AG04449 (cell line): ENCODE measurements at regions not wholly inside any gene's neighbourhood (a gene's known extent, or its start where the extent isn't known, plus 50 kb on each side); places are given as distances from the start of the nearest gene placed in this dataset.

Experiments used
- CTCF ChIA-PET: fragments of 350-600 bp; formaldehyde crosslinking; extraction: SDS; loops from one replicate; lab custom pipeline; 2021; ENCODE audit warnings: antibody characterized with exemption; lab: Yijun Ruan, JAX
- POLR2A ChIA-PET: fragments of 400-600, 350-600 bp; formaldehyde crosslinking; extraction: SDS; loops from one replicate; lab custom pipeline; 2020; ENCODE audit warnings: antibody characterized with exemption, inconsistent platforms; lab: Yijun Ruan, JAX
- DNase-seq: peaks from one replicate; pipeline ENCODE4 v3.0.0-alpha.2; 2010; ENCODE audit warnings: low read depth, low spot score
- H3K4me3 ChIP-seq: 2 replicates; pipeline ENCODE4 v1.5.1; 2011; ENCODE audit warnings: low read depth, mild to moderate bottlenecking, control low read depth, low read length
- CTCF ChIP-seq: IDR thresholded peaks from one replicate; pipeline ENCODE4 v1.5.1; 2011; ENCODE audit warnings: mild to moderate bottlenecking, moderate library complexity, low read length, control low read depth, inconsistent platforms; ENCODE audit not compliant: insufficient read depth; ENCODE audit errors: missing control alignments

- no peak overlapping the region for H3K4me3 ChIP-seq
- ChIA-PET CTCF (no interaction called here), POLR2A (no interaction called here)
- no peak for DNase-seq
- no peak for TF ChIP-seq CTCF
These were observed 57.7 kb upstream of the ISX start for GRCh38 chr22:35008213-35008612.

GRCh38 chr22:35010543-35010942 lies 55.4 kb upstream of the ISX start:
- CTCF ChIA-PET, result no interaction called here
- DNase-seq, result no peak
- TF ChIP-seq CTCF, result no peak
- POLR2A ChIA-PET, result no interaction called here
- H3K4me3 ChIP-seq, result no peak overlapping the region

GRCh38 chr22:35014812-35015211 lies 51.1 kb upstream of the ISX start:
- no peak overlapping the region for H3K4me3 ChIP-seq
- ChIA-PET POLR2A (no interaction called here), CTCF (no interaction called here)
- DNase-seq, result no peak
- TF ChIP-seq CTCF, result no peak
